CD14-positive monocyte (primary cell): ENCODE measurements at regions not wholly inside any gene's neighbourhood (a gene's known extent, or its start where the extent isn't known, plus 50 kb on each side); places are given as distances from the start of the nearest gene placed in this dataset.
A peak's percentile ranks its signal among the peaks of the same experiment; 100 is the strongest.

Experiments
- DNase-seq, 3 donors: peaks; one replicate each; pipeline ENCODE4 v3.0.0-alpha.2; 2011 to 2022
- H2AFZ ChIP-seq: 2 replicates; pipeline ENCODE4 v1.6.0; 2012; ENCODE audit warnings: mild to moderate bottlenecking, low read depth, low read length, inconsistent platforms; ENCODE audit not compliant: insufficient read depth, poor library complexity, severe bottlenecking
- H3K27ac ChIP-seq, 2 donors: 1 replicate in 1 of 2; 2 replicates in 1 of 2; pipeline ENCODE4 v1.5.1; 2012 to 2013; ENCODE audit warnings: low read length in 2 of 2, control low read depth in 1 of 2, inconsistent platforms in 1 of 2, low read depth in 1 of 2, mild to moderate bottlenecking in 1 of 2
- H3K27me3 ChIP-seq, 2 donors: one replicate each; pipeline versions ENCODE4 v1.6.0 to v1.6.1; 2011 to 2013; ENCODE audit warnings: low read length in 2 of 2; ENCODE audit not compliant: control insufficient read depth in 2 of 2, insufficient read depth in 2 of 2
- H3K36me3 ChIP-seq, 2 donors: replicated peaks in 1 of 2; 1 replicate in 1 of 2; 2 replicates in 1 of 2; pipeline versions ENCODE4 v1.5.1 to v1.6.1; 2012 to 2013; ENCODE audit warnings: low read length in 2 of 2, control low read depth in 1 of 2, inconsistent platforms in 1 of 2, mild to moderate bottlenecking in 1 of 2; ENCODE audit not compliant: insufficient read depth in 2 of 2, control insufficient read depth in 1 of 2
- H3K4me1 ChIP-seq, 2 donors: 1 replicate in 1 of 2; 2 replicates in 1 of 2; pipeline versions ENCODE4 v1.5.1 to v1.6.1; 2012 to 2013; ENCODE audit warnings: low read length in 2 of 2, control low read depth in 1 of 2, inconsistent platforms in 1 of 2, mild to moderate bottlenecking in 1 of 2, moderate library complexity in 1 of 2; ENCODE audit not compliant: insufficient read depth in 2 of 2, control insufficient read depth in 1 of 2
- H3K4me2 ChIP-seq: replicated peaks from 2 replicates; pipeline ENCODE3; 2012; ENCODE audit warnings: low read length, moderate library complexity, mild to moderate bottlenecking; ENCODE audit not compliant: poor library complexity, severe bottlenecking; ENCODE audit errors: extremely low read depth
- H3K4me3 ChIP-seq, 3 experiments: fragments of 200-600 bp in 1 of 3; sonication (generic) in 1 of 3; replicated peaks in 1 of 3; 1 replicate in 2 of 3; 2 replicates in 1 of 3; pipeline ENCODE4 v1.5.1; 2011 to 2013; ENCODE audit warnings: low read length in 3 of 3, mild to moderate bottlenecking in 3 of 3, control low read depth in 2 of 3, low read depth in 2 of 3, inconsistent platforms in 1 of 3, moderate library complexity in 1 of 3
- H3K79me2 ChIP-seq: 2 replicates; pipeline ENCODE4 v1.6.0; 2012; ENCODE audit warnings: mild to moderate bottlenecking, control low read depth, inconsistent platforms, low read length, moderate library complexity; ENCODE audit not compliant: insufficient read depth
- H3K9ac ChIP-seq: 2 replicates; pipeline ENCODE4 v1.6.0; 2017; ENCODE audit warnings: low read length, mild to moderate bottlenecking; ENCODE audit not compliant: insufficient read depth, poor library complexity, severe bottlenecking
- H3K9me3 ChIP-seq, 2 donors: replicated peaks in 1 of 2; 1 replicate in 1 of 2; 2 replicates in 1 of 2; pipeline versions ENCODE4 v1.5.1 to v1.6.1; 2012 to 2013; ENCODE audit warnings: low read length in 2 of 2, control low read depth in 1 of 2; ENCODE audit not compliant: control insufficient read depth in 1 of 2, insufficient read depth in 1 of 2
- H4K20me1 ChIP-seq: 2 replicates; pipeline ENCODE4 v1.6.0; 2012; ENCODE audit warnings: mild to moderate bottlenecking, low read length, control low read depth, moderate library complexity; ENCODE audit not compliant: insufficient read depth
- H3K27ac Mint-ChIP-seq, 7 donors: one replicate each; pipeline ENCODE4 v1.8.0; 2020; ENCODE audit warnings: mild to moderate bottlenecking in 7 of 7, mixed read lengths in 7 of 7, moderate library complexity in 6 of 7, inconsistent platforms in 2 of 7
- H3K27me3 Mint-ChIP-seq, 3 donors: one replicate each; pipeline ENCODE4 v1.8.0; 2021 to 2022; ENCODE audit warnings: low read depth in 3 of 3, mild to moderate bottlenecking in 3 of 3, mixed read lengths in 3 of 3, moderate library complexity in 3 of 3, inconsistent platforms in 1 of 3
- H3K36me3 Mint-ChIP-seq, 2 donors: one replicate each; pipeline ENCODE4 v1.8.0; 2020; ENCODE audit warnings: mixed read lengths in 2 of 2, inconsistent platforms in 1 of 2, mild to moderate bottlenecking in 1 of 2
- H3K4me1 Mint-ChIP-seq: one replicate; pipeline ENCODE4 v1.8.0; 2020; ENCODE audit warnings: mild to moderate bottlenecking, mixed read lengths
- H3K4me3 Mint-ChIP-seq, 2 donors: one replicate each; pipeline ENCODE4 v1.8.0; 2020; ENCODE audit warnings: mild to moderate bottlenecking in 2 of 2, mixed read lengths in 2 of 2, moderate library complexity in 1 of 2
- H3K9me3 Mint-ChIP-seq, 7 donors: one replicate each; pipeline ENCODE4 v1.8.0; 2020 to 2022; ENCODE audit warnings: mixed read lengths in 7 of 7, mild to moderate bottlenecking in 6 of 7, moderate library complexity in 6 of 7, inconsistent platforms in 2 of 7
- CTCF ChIP-seq: fragments of 200-600 bp; IDR thresholded peaks from one replicate; pipeline ENCODE4 v1.8.0; 2022; ENCODE audit warnings: antibody characterized with exemption, mild to moderate bottlenecking
- WGBS: methylation state at CpG from one replicate; pipeline ENCODE4 v1.1.5; 2013; ENCODE audit warnings: missing lambda C conversion rate; ENCODE audit not compliant: insufficient coverage; 5-methylcytosine and 5-hydroxymethylcytosine counted together
- intact Hi-C, 2 donors: fragments of 100-400 bp; cut with micrococcal nuclease; formaldehyde crosslinking; loops; one replicate each; pipeline versions ENCODE4 v1.15.0 to v1.15.1; 2023

- peaks cover 2 to 14% of the 10 kb centered on the region in 2 donors for H3K27me3 ChIP-seq
- H3K36me3 Mint-ChIP-seq: no peaks in the 10 kb centered on the region
- peaks cover 8% of the 10 kb centered on the region for H3K4me1 Mint-ChIP-seq
- H4K20me1 ChIP-seq: no peaks in the 10 kb centered on the region
- DNase-seq: no peak
- no peak overlapping the region for H3K27ac ChIP-seq
- peaks cover 0 to 7% (median 0%) of the 10 kb centered on the region in 7 donors for H3K9me3 Mint-ChIP-seq
- no peak overlapping the region for H3K4me3 ChIP-seq
- H2AFZ ChIP-seq: no peak overlapping the region
- H3K27ac Mint-ChIP-seq: peak overlapping the region in 1 of 7 donors; percentile 57
- peaks cover 12 to 28% (median 14%) of the 10 kb centered on the region in 3 donors for H3K27me3 Mint-ChIP-seq
- no peaks in the 10 kb centered on the region for H3K79me2 ChIP-seq
- no peaks in the 10 kb centered on the region for H3K36me3 ChIP-seq
- no peak overlapping the region for H3K4me2 ChIP-seq
- WGBS: 60% methylated on average over 1 of the region's 4 CpGs
- no peaks in the 10 kb centered on the region for H3K9me3 ChIP-seq
- H3K4me1 ChIP-seq: peaks cover 6 to 7% of the 10 kb centered on the region in 2 donors
- intact Hi-C loops: no loop called here
- no peak overlapping the region for H3K9ac ChIP-seq
- no peak for TF ChIP-seq CTCF
- H3K4me3 Mint-ChIP-seq: no peak overlapping the region
These were observed 550.5 kb downstream of the MIAT start for GRCh38 chr22:27207907-27208306.

- H3K9me3 ChIP-seq: no peaks in the 10 kb centered on the region
- no peak overlapping the region for H3K4me3 Mint-ChIP-seq
- no peaks in the 10 kb centered on the region for H3K36me3 Mint-ChIP-seq
- peaks cover 9% of the 10 kb centered on the region for H3K4me1 Mint-ChIP-seq
- intact Hi-C loops: loop anchor here in 1 of 2 donors (5.0 kb wide), 1 partner anchor 48 kb away; no protein-coding TSS in a partner anchor
- peaks cover 0 to 2% (median 0%) of the 10 kb centered on the region in 7 donors for H3K9me3 Mint-ChIP-seq
- H3K9ac ChIP-seq: no peak overlapping the region
- no peak overlapping the region for H3K27ac Mint-ChIP-seq
- no peak for TF ChIP-seq CTCF
- 82% methylated on average over 2 of the region's 10 CpGs for whole genome bisulfite sequencing
- H3K4me3 ChIP-seq: no peak overlapping the region
- H3K79me2 ChIP-seq: no peaks in the 10 kb centered on the region
- DNase-seq: no peak
- no peaks in the 10 kb centered on the region for H4K20me1 ChIP-seq
- peaks cover 2 to 8% of the 10 kb centered on the region in 2 donors for H3K27me3 ChIP-seq
- H3K36me3 ChIP-seq: no peaks in the 10 kb centered on the region
- peaks cover 11 to 24% (median 14%) of the 10 kb centered on the region in 3 donors for H3K27me3 Mint-ChIP-seq
- no peak overlapping the region for H2AFZ ChIP-seq
- no peak overlapping the region for H3K4me2 ChIP-seq
- H3K4me1 ChIP-seq: peaks cover 6 to 7% of the 10 kb centered on the region in 2 donors
- no peak overlapping the region for H3K27ac ChIP-seq
These were observed 552.8 kb downstream of the MIAT start for GRCh38 chr22:27210111-27210730.
